Thyroid gland (tissue), 4 donors: ENCODE measurements at regions not wholly inside any gene's neighbourhood (a gene's known extent, or its start where the extent isn't known, plus 50 kb on each side); places are given as distances from the start of the nearest gene placed in this dataset.

Source experiments
- POLR2A ChIP-seq, 2 donors: fragments of 450-650 bp; IDR thresholded peaks; one replicate each; pipeline ENCODE4 v1.6.1; 2017; ENCODE audit warnings: antibody characterized with exemption in 2 of 2, mild to moderate bottlenecking in 2 of 2, moderate library complexity in 1 of 2
- TF ChIP-seq, protein P1 (sequence below), 6 experiments: fragments of 200-600 bp in 3 of 6; fragments of 450-650 bp in 3 of 6; sonication (generic) in 3 of 6; IDR thresholded peaks; one replicate each; pipeline ENCODE4 v1.5.1; 2016 to 2019; ENCODE audit warnings: antibody characterized with exemption in 6 of 6, mild to moderate bottlenecking in 2 of 6, inconsistent platforms in 1 of 6, moderate library complexity in 1 of 6

GRCh38 chr21:17733209-17733608 is 85.9 kb downstream of the C21orf91 start:
- no peak for TF ChIP-seq POLR2A (IDR thresholded peaks at IDR 0.05)
- TF ChIP-seq, protein P1, sequence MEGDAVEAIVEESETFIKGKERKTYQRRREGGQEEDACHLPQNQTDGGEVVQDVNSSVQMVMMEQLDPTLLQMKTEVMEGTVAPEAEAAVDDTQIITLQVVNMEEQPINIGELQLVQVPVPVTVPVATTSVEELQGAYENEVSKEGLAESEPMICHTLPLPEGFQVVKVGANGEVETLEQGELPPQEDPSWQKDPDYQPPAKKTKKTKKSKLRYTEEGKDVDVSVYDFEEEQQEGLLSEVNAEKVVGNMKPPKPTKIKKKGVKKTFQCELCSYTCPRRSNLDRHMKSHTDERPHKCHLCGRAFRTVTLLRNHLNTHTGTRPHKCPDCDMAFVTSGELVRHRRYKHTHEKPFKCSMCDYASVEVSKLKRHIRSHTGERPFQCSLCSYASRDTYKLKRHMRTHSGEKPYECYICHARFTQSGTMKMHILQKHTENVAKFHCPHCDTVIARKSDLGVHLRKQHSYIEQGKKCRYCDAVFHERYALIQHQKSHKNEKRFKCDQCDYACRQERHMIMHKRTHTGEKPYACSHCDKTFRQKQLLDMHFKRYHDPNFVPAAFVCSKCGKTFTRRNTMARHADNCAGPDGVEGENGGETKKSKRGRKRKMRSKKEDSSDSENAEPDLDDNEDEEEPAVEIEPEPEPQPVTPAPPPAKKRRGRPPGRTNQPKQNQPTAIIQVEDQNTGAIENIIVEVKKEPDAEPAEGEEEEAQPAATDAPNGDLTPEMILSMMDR (IDR thresholded peaks at IDR 0.05): no peak
